Left renal cortex interstitium (tissue), 4 donors: ENCODE measurements at regions not wholly inside any gene's neighbourhood (a gene's known extent, or its start where the extent isn't known, plus 50 kb on each side); places are given as distances from the start of the nearest gene placed in this dataset.
"Not testable (repeated sequence)": the region's sequence is repeated elsewhere in the genome, so short reads cannot be mapped to it uniquely, and the experiment has no call there.

ENCODE experiments used
- DNase-seq, 4 donors: peaks; one replicate each; pipeline ENCODE4 v3.0.0-alpha.2; 2013; ENCODE audit warnings: low read depth in 4 of 4, low spot score in 2 of 4, missing footprints in 1 of 4

GRCh38 chr20:53778041-53778516 lies 184.4 kb upstream of the ZNF217 start:
- no peak for DNase-seq

GRCh38 chr20:53777402-53777801 lies 183.8 kb upstream of the ZNF217 start:
- DNase-seq: not testable (repeated sequence)

- no peak for DNase-seq
Measured at GRCh38 chr20:53776858-53777257, 183.2 kb upstream of the ZNF217 start.

GRCh38 chr20:53774461-53775203 lies 181.0 kb upstream of the ZNF217 start:
- DNase-seq: no peak

GRCh38 chr20:53773792-53774401 lies 180.3 kb upstream of the ZNF217 start:
- DNase-seq: no peak

GRCh38 chr20:53773066-53773791 lies 179.6 kb upstream of the ZNF217 start:
- not testable (repeated sequence) for DNase-seq

- no peak for DNase-seq
Measured at GRCh38 chr20:53769041-53769440, 175.4 kb upstream of the ZNF217 start.

- DNase-seq: no peak
Measured at GRCh38 chr20:53768329-53768728, 174.7 kb upstream of the ZNF217 start.

GRCh38 chr20:53767206-53767930 lies 173.7 kb upstream of the ZNF217 start:
- no peak for DNase-seq

- DNase-seq: no peak
Measured at GRCh38 chr20:53764415-53764800, 170.8 kb upstream of the ZNF217 start.

GRCh38 chr20:53763707-53764414 lies 170.2 kb upstream of the ZNF217 start:
- DNase-seq: no peak

- not testable (repeated sequence) for DNase-seq
Measured at GRCh38 chr20:53762423-53762798, 168.8 kb upstream of the ZNF217 start.

- no peak for DNase-seq
Measured at GRCh38 chr20:53760025-53760441, 166.4 kb upstream of the ZNF217 start.

- no peak for DNase-seq
Measured at GRCh38 chr20:53757472-53757913, 163.9 kb upstream of the ZNF217 start.

- no peak for DNase-seq
Measured at GRCh38 chr20:53755733-53756531, 162.3 kb upstream of the ZNF217 start.

- DNase-seq: no peak
Measured at GRCh38 chr20:53753880-53754459, 160.3 kb upstream of the ZNF217 start.

GRCh38 chr20:53752971-53753879 lies 159.6 kb upstream of the ZNF217 start:
- no peak for DNase-seq

GRCh38 chr20:53752583-53752970 lies 158.9 kb upstream of the ZNF217 start:
- no peak for DNase-seq
